GM12878 (cell line): ENCODE measurements at regions not wholly inside any gene's neighbourhood (a gene's known extent, or its start where the extent isn't known, plus 50 kb on each side); places are given as distances from the start of the nearest gene placed in this dataset.

Experiments used
- ATAC-seq: fragments of 200-7000 bp; cut with Tn5 transposase; 3 replicates; pipeline ENCODE4 v1.9.1; 2020; ENCODE audit warnings: mild to moderate bottlenecking, moderate library complexity
- BruUV-seq: library from RNA; stranded (reverse); fragments of 400-500 nt; replicated peaks from 2 replicates; lab custom pipeline; 2021; lab: Mats Ljungman, UMichigan
- CTCF ChIA-PET: fragments of 300-600 bp; sonication (Branson Sonifier 250); formaldehyde crosslinking; extraction: SDS; loops from one replicate; lab custom pipeline; 2021; ENCODE audit warnings: inconsistent platforms; lab: Yijun Ruan, JAX
- POLR2A ChIA-PET: fragments of 350-600 bp; formaldehyde crosslinking; extraction: SDS; loops from one replicate; lab custom pipeline; 2021; ENCODE audit warnings: inconsistent platforms; lab: Charles Lee
- RAD21 ChIA-PET: fragments of 300-600 bp; sonication (Branson Sonifier 250); formaldehyde crosslinking; loops from one replicate; lab custom pipeline; 2023; ENCODE audit warnings: antibody characterized with exemption; ENCODE audit not compliant: unreplicated experiment; lab: Charles Lee
- SMC1A ChIA-PET: fragments of 300-600 bp; sonication (Branson Sonifier 250); formaldehyde crosslinking; loops from one replicate; lab custom pipeline; 2023; ENCODE audit not compliant: unreplicated experiment, uncharacterized antibody; lab: Charles Lee
- DNase-seq: peaks from one replicate; pipeline ENCODE4 v3.0.0-alpha.2; 2011; ENCODE audit warnings: low read depth, low spot score
- FAIRE-seq: peaks from 3 replicates; lab custom pipeline; 2011; peaks lifted over from hg19 to GRCh38; lab: Jason Lieb, UNC
- H2AFZ ChIP-seq: 2 replicates; pipeline ENCODE4 v1.6.0; 2011; ENCODE audit warnings: low read depth, low read length, control low read depth; ENCODE audit not compliant: control insufficient read depth
- H3K27ac ChIP-seq: 2 replicates; pipeline ENCODE4 v1.5.1; 2011; ENCODE audit warnings: control low read depth; ENCODE audit not compliant: control insufficient read depth, insufficient read depth
- H3K27me3 ChIP-seq, 2 experiments: replicated peaks in 1 of 2; 2 replicates each; pipeline versions ENCODE4 v1.6.0 to v1.6.1; 2011; ENCODE audit warnings: low read length in 1 of 2; ENCODE audit not compliant: control insufficient read depth in 2 of 2, insufficient read depth in 2 of 2
- H3K36me3 ChIP-seq, 2 experiments: 2 replicates each; pipeline ENCODE4 v1.5.1; 2011; ENCODE audit warnings: low read length in 1 of 2; ENCODE audit not compliant: control insufficient read depth in 2 of 2, insufficient read depth in 2 of 2
- H3K4me1 ChIP-seq: 2 replicates; pipeline ENCODE4 v1.6.1; 2011; ENCODE audit warnings: mild to moderate bottlenecking, low read length, moderate library complexity, mixed read lengths; ENCODE audit not compliant: control insufficient read depth, insufficient read depth
- H3K4me2 ChIP-seq: 2 replicates; pipeline ENCODE4 v1.6.0; 2011; ENCODE audit warnings: control low read depth; ENCODE audit not compliant: control insufficient read depth, insufficient read depth
- H3K4me3 ChIP-seq: fragments of 200-600 bp; sonication (generic); 2 replicates; pipeline ENCODE4 v1.5.1; 2016
- H3K79me2 ChIP-seq: 2 replicates; pipeline ENCODE4 v1.6.0; 2011; ENCODE audit warnings: low read length; ENCODE audit not compliant: control insufficient read depth, insufficient read depth
- H3K9ac ChIP-seq: 2 replicates; pipeline ENCODE4 v1.8.0; 2011; ENCODE audit warnings: low read length, control low read depth, mixed read lengths; ENCODE audit not compliant: control insufficient read depth, insufficient read depth
- H3K9me3 ChIP-seq: replicated peaks from 3 replicates; pipeline ENCODE4 v1.5.1; 2011; ENCODE audit warnings: mild to moderate bottlenecking, low read length; ENCODE audit not compliant: control insufficient read depth, insufficient read depth
- H4K20me1 ChIP-seq: 2 replicates; pipeline ENCODE4 v1.6.0; 2011; ENCODE audit not compliant: control insufficient read depth, insufficient read depth
- POLR2A ChIP-seq: IDR thresholded peaks from 2 replicates; pipeline ENCODE4 v1.6.1; 2011; ENCODE audit warnings: low read depth, mild to moderate bottlenecking, low read length
- SREBF1 ChIP-seq: IDR thresholded peaks from 2 replicates; pipeline ENCODE4 v1.6.1; 2012; ENCODE audit warnings: mild to moderate bottlenecking, low read length
- WGBS: methylation state at CpG from one replicate; pipeline ENCODE4 v1.1.6; 2016; ENCODE audit warnings: low lambda C conversion rate; ENCODE audit not compliant: insufficient replicate concordance, insufficient coverage; ENCODE audit errors: missing lambda C conversion rate; 5-methylcytosine and 5-hydroxymethylcytosine counted together
- in situ Hi-C: fragments of 300-500 bp; cut with MboI; formaldehyde crosslinking; loops from 9 replicates; pipeline ENCODE4 v1.14.3; 2018; ENCODE audit warnings: mixed read lengths
- intact Hi-C: fragments of 100-400 bp; cut with micrococcal nuclease; formaldehyde crosslinking; loops from one replicate; pipeline ENCODE4 v1.14.2; 2022; ENCODE audit not compliant: unreplicated experiment
- TF ChIP-seq, protein P1 (sequence below): fragments of 150-350 bp; IDR thresholded peaks from 2 replicates; pipeline ENCODE4 v1.6.1; 2014; ENCODE audit warnings: mild to moderate bottlenecking, low read depth, low read length
- TF ChIP-seq, protein P2 (sequence below): fragments of 150-350 bp; IDR thresholded peaks from 2 replicates; pipeline ENCODE4 v1.6.1; 2016; ENCODE audit warnings: low read depth, low read length
- TF ChIP-seq, protein P3 (sequence below): IDR thresholded peaks from 2 replicates; pipeline ENCODE4 v1.6.1; 2012; ENCODE audit warnings: improper control_type of control experiment, low read depth, low read length; ENCODE audit not compliant: insufficient replicate concordance

DNA sequence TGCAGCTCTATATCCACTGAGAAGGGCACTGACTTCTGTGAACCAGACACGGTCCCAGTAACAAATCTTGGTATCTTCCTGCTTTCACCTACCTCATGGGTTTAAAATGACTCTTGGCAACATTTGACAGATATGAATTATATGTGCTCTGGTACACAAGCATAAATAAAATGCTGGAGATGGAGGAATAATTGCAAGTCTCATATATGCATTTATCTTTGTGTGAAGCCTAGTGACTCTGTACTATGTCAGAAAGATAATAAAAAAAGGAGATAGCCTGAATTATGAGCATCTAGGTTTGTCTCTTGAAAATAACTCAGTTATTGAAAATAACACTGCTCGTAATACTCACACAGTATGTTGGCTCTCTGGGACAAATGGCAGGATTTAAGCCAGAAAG lies 167.1 kb upstream of the CRBN start:
- TF ChIP-seq SREBF1 (no peak), POLR2A (no peak)
- TF ChIP-seq, protein P1, sequence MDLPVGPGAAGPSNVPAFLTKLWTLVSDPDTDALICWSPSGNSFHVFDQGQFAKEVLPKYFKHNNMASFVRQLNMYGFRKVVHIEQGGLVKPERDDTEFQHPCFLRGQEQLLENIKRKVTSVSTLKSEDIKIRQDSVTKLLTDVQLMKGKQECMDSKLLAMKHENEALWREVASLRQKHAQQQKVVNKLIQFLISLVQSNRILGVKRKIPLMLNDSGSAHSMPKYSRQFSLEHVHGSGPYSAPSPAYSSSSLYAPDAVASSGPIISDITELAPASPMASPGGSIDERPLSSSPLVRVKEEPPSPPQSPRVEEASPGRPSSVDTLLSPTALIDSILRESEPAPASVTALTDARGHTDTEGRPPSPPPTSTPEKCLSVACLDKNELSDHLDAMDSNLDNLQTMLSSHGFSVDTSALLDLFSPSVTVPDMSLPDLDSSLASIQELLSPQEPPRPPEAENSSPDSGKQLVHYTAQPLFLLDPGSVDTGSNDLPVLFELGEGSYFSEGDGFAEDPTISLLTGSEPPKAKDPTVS, result no peak
- TF ChIP-seq, protein P2, sequence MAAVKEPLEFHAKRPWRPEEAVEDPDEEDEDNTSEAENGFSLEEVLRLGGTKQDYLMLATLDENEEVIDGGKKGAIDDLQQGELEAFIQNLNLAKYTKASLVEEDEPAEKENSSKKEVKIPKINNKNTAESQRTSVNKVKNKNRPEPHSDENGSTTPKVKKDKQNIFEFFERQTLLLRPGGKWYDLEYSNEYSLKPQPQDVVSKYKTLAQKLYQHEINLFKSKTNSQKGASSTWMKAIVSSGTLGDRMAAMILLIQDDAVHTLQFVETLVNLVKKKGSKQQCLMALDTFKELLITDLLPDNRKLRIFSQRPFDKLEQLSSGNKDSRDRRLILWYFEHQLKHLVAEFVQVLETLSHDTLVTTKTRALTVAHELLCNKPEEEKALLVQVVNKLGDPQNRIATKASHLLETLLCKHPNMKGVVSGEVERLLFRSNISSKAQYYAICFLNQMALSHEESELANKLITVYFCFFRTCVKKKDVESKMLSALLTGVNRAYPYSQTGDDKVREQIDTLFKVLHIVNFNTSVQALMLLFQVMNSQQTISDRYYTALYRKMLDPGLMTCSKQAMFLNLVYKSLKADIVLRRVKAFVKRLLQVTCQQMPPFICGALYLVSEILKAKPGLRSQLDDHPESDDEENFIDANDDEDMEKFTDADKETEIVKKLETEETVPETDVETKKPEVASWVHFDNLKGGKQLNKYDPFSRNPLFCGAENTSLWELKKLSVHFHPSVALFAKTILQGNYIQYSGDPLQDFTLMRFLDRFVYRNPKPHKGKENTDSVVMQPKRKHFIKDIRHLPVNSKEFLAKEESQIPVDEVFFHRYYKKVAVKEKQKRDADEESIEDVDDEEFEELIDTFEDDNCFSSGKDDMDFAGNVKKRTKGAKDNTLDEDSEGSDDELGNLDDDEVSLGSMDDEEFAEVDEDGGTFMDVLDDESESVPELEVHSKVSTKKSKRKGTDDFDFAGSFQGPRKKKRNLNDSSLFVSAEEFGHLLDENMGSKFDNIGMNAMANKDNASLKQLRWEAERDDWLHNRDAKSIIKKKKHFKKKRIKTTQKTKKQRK, result no peak
- TF ChIP-seq, protein P3, sequence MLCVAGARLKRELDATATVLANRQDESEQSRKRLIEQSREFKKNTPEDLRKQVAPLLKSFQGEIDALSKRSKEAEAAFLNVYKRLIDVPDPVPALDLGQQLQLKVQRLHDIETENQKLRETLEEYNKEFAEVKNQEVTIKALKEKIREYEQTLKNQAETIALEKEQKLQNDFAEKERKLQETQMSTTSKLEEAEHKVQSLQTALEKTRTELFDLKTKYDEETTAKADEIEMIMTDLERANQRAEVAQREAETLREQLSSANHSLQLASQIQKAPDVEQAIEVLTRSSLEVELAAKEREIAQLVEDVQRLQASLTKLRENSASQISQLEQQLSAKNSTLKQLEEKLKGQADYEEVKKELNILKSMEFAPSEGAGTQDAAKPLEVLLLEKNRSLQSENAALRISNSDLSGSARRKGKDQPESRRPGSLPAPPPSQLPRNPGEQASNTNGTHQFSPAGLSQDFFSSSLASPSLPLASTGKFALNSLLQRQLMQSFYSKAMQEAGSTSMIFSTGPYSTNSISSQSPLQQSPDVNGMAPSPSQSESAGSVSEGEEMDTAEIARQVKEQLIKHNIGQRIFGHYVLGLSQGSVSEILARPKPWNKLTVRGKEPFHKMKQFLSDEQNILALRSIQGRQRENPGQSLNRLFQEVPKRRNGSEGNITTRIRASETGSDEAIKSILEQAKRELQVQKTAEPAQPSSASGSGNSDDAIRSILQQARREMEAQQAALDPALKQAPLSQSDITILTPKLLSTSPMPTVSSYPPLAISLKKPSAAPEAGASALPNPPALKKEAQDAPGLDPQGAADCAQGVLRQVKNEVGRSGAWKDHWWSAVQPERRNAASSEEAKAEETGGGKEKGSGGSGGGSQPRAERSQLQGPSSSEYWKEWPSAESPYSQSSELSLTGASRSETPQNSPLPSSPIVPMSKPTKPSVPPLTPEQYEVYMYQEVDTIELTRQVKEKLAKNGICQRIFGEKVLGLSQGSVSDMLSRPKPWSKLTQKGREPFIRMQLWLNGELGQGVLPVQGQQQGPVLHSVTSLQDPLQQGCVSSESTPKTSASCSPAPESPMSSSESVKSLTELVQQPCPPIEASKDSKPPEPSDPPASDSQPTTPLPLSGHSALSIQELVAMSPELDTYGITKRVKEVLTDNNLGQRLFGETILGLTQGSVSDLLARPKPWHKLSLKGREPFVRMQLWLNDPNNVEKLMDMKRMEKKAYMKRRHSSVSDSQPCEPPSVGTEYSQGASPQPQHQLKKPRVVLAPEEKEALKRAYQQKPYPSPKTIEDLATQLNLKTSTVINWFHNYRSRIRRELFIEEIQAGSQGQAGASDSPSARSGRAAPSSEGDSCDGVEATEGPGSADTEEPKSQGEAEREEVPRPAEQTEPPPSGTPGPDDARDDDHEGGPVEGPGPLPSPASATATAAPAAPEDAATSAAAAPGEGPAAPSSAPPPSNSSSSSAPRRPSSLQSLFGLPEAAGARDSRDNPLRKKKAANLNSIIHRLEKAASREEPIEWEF, result no peak
- H3K9me3 ChIP-seq, result no peaks in the 10 kb centered on the region
- intact Hi-C loops, result no loop called here
- H4K20me1 ChIP-seq, result no peaks in the 10 kb centered on the region
- H2AFZ ChIP-seq, result no peak overlapping the region
- no peak for FAIRE-seq
- H3K4me1 ChIP-seq, result no peaks in the 10 kb centered on the region
- ChIA-PET POLR2A (no interaction called here), CTCF (no interaction called here), RAD21 (no interaction called here), SMC1A (interaction anchor here (0.9 kb wide), 1 partner anchor 15 kb away, joined by 4 read pairs; no protein-coding TSS in a partner anchor)
- no peak overlapping the region for H3K27ac ChIP-seq
- in situ Hi-C loops, result no loop called here
- H3K36me3 ChIP-seq, result no peaks in the 10 kb centered on the region
- no TSS peak for BruUV-seq
- DNase-seq, result no peak
- no peak overlapping the region for H3K4me3 ChIP-seq
- 3% methylated on average over 2 of the region's 2 CpGs for WGBS
- no peak overlapping the region for H3K9ac ChIP-seq
- no peak for ATAC-seq
- no peaks in the 10 kb centered on the region for H3K79me2 ChIP-seq
- no peaks in the 10 kb centered on the region for H3K27me3 ChIP-seq
- H3K4me2 ChIP-seq, result no peak overlapping the region
